Nephron (organoid): ENCODE measurements at regions not wholly inside any gene's neighbourhood (a gene's known extent, or its start where the extent isn't known, plus 50 kb on each side); places are given as distances from the start of the nearest gene placed in this dataset.

Experiments used
- H3K27ac Mint-ChIP-seq, 3 experiments: 2 replicates each; pipeline ENCODE4 v1.8.0; 2020; ENCODE audit warnings: mixed read lengths in 3 of 3, mild to moderate bottlenecking in 2 of 3, moderate library complexity in 1 of 3
- H3K27me3 Mint-ChIP-seq: 2 replicates; pipeline ENCODE4 v1.8.0; 2021; ENCODE audit warnings: low read depth, mild to moderate bottlenecking, moderate library complexity, mixed read lengths
- H3K36me3 Mint-ChIP-seq: 2 replicates; pipeline ENCODE4 v1.8.0; 2020; ENCODE audit warnings: low read depth, mixed read lengths
- H3K4me1 Mint-ChIP-seq: 2 replicates; pipeline ENCODE4 v1.8.0; 2020; ENCODE audit warnings: mixed read lengths
- H3K4me3 Mint-ChIP-seq, 3 experiments: 2 replicates each; pipeline ENCODE4 v1.8.0; 2020; ENCODE audit warnings: mild to moderate bottlenecking in 3 of 3, mixed read lengths in 3 of 3, moderate library complexity in 2 of 3
- H3K9me3 Mint-ChIP-seq: 2 replicates; pipeline ENCODE4 v1.8.0; 2020; ENCODE audit warnings: mixed read lengths
- TF ChIP-seq, protein P1 (sequence below), 3 experiments: fragments of 200-600 bp; sonication (generic); IDR thresholded peaks; one replicate each; pipeline ENCODE4 v1.5.0; 2021; ENCODE audit warnings: antibody characterized with exemption in 3 of 3; ENCODE audit not compliant: unreplicated experiment in 3 of 3

DNA sequence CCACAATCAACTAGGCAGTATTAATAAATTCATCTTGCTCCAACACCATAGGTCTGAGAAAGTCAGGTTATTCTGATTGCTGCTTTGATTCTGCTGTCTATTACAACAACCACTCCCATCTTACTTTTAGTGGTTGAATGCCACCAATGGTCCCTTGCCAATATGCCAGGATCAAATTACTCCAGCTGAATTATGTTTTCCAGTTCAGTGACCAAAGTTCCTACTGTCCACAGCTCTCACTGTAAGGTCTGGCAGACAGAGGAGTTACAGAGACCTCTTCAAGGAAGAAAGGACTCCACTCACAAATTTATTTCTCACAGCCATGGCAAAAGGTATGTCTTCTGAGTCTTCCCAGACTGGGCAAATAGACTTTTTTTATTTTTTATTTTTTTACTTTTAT is 557.0 kb downstream of the HAO1 start:
- Mint-ChIP-seq H3K4me1 (no peaks in the 10 kb centered on the region), H3K36me3 (no peaks in the 10 kb centered on the region), H3K4me3 (no peak overlapping the region), H3K9me3 (peaks cover 4% of the 10 kb centered on the region), H3K27ac (no peak overlapping the region), H3K27me3 (no peaks in the 10 kb centered on the region)
- TF ChIP-seq, protein P1, sequence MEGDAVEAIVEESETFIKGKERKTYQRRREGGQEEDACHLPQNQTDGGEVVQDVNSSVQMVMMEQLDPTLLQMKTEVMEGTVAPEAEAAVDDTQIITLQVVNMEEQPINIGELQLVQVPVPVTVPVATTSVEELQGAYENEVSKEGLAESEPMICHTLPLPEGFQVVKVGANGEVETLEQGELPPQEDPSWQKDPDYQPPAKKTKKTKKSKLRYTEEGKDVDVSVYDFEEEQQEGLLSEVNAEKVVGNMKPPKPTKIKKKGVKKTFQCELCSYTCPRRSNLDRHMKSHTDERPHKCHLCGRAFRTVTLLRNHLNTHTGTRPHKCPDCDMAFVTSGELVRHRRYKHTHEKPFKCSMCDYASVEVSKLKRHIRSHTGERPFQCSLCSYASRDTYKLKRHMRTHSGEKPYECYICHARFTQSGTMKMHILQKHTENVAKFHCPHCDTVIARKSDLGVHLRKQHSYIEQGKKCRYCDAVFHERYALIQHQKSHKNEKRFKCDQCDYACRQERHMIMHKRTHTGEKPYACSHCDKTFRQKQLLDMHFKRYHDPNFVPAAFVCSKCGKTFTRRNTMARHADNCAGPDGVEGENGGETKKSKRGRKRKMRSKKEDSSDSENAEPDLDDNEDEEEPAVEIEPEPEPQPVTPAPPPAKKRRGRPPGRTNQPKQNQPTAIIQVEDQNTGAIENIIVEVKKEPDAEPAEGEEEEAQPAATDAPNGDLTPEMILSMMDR (IDR thresholded peaks at IDR 0.05; ENCODE audit: unreplicated experiment in 3 of 3) = no peak

GRCh38 chr20:7387638-7388193 is 552.5 kb downstream of the HAO1 start:
- Mint-ChIP-seq H3K9me3 (no peaks in the 10 kb centered on the region), H3K27me3 (no peaks in the 10 kb centered on the region), H3K27ac (no peak overlapping the region), H3K4me3 (no peak overlapping the region), H3K36me3 (no peaks in the 10 kb centered on the region), H3K4me1 (peaks cover 10% of the 10 kb centered on the region)
- TF ChIP-seq, protein P1 (IDR thresholded peaks at IDR 0.05; ENCODE audit: unreplicated experiment in 3 of 3) = no peak

DNA sequence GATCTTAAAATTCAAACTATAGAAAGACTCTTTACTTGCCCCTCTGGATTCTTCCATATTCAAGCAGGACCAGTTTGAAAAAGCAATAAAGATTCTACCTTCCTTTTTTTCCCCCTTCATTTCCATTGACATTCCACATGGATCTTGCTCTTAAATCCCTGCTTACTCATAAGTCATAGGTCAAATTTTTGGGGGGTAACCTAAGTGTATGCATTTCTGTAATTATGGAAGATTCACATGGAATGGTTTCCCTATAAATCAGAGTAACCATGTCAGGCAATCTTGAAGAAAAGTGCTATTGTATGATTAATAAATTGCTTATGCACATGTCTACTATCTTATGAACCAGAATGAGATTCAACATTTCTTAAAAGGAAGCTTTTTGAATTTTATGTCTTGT is 551.0 kb downstream of the HAO1 start:
- Mint-ChIP-seq H3K27me3 (no peaks in the 10 kb centered on the region), H3K4me1 (peaks cover 10% of the 10 kb centered on the region), H3K27ac (peak overlapping the region; percentile 52 to 80 (median 65)), H3K4me3 (no peak overlapping the region), H3K36me3 (no peaks in the 10 kb centered on the region), H3K9me3 (no peaks in the 10 kb centered on the region)
- TF ChIP-seq, protein P1 (IDR thresholded peaks at IDR 0.05; ENCODE audit: unreplicated experiment in 3 of 3) = no peak

GRCh38 chr20:7392542-7393206 is 547.6 kb downstream of the HAO1 start:
- Mint-ChIP-seq H3K9me3 (no peaks in the 10 kb centered on the region), H3K36me3 (no peaks in the 10 kb centered on the region), H3K27ac (no peak overlapping the region), H3K4me3 (no peak overlapping the region), H3K27me3 (no peaks in the 10 kb centered on the region), H3K4me1 (peaks cover 10% of the 10 kb centered on the region)
- TF ChIP-seq, protein P1 (IDR thresholded peaks at IDR 0.05; ENCODE audit: unreplicated experiment in 3 of 3) = no peak

DNA sequence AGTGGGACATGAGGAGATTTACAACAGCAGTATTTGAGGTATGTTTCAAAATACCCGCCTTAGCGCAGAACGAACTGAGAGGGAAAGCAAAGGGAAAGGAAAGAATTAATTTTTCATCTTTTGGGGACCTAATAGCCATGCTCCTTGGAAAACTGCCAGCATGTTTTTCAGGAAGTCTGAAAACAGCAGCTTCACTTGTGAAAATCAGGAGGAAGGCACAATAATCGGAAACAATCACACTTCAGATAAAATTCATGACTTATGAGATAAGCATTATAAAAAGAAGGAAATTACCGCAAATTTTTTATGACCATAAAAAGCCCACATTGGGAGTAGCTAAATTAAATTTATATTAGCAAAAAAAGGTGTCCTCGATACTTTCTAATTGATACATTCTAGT is 541.1 kb downstream of the HAO1 start:
- H3K9me3 Mint-ChIP-seq = no peaks in the 10 kb centered on the region
- no peaks in the 10 kb centered on the region for H3K36me3 Mint-ChIP-seq
- no peak overlapping the region for H3K27ac Mint-ChIP-seq
- H3K4me3 Mint-ChIP-seq = no peak overlapping the region
- TF ChIP-seq, protein P1 (IDR thresholded peaks at IDR 0.05; ENCODE audit: unreplicated experiment in 3 of 3) = no peak
- H3K4me1 Mint-ChIP-seq = no peaks in the 10 kb centered on the region
- H3K27me3 Mint-ChIP-seq = no peaks in the 10 kb centered on the region

DNA sequence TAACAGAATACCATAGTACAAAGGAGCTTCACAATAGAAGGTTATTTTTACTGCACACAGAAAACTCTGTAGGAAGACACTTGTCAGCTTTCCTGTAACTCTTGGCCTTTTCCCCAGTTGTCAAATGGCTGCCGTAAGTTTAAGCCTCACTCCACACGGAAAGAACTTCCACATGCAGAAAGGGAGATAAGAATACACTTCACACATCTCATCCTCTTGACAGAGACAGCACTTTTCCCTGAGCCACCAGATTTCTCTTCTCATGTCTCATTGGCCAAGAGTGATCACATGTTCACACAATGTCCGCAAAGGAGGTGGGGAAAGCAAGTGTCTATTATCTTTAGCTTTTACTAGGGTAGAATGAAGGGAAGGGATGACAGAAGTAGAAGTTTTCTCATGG is 540.7 kb downstream of the HAO1 start:
- Mint-ChIP-seq H3K4me3 (no peak overlapping the region), H3K9me3 (no peaks in the 10 kb centered on the region), H3K27ac (no peak overlapping the region), H3K36me3 (no peaks in the 10 kb centered on the region), H3K27me3 (no peaks in the 10 kb centered on the region), H3K4me1 (no peaks in the 10 kb centered on the region)
- TF ChIP-seq, protein P1 (IDR thresholded peaks at IDR 0.05; ENCODE audit: unreplicated experiment in 3 of 3) = no peak
